Stimulated activated naive B cell treated with anti-CD40 and anti-IgM and Interleukin-4, amounts not matched to agents 10 μg/mL and 1 μg/mL and 100 μg/mL, for 72 hours (primary cell): ENCODE measurements at regions not wholly inside any gene's neighbourhood (a gene's known extent, or its start where the extent isn't known, plus 50 kb on each side); places are given as distances from the start of the nearest gene placed in this dataset.
A peak's percentile ranks its signal among the peaks of the same experiment; 100 is the strongest.
"Not testable (repeated sequence)": the region's sequence is repeated elsewhere in the genome, so short reads cannot be mapped to it uniquely, and the experiment has no call there.

ENCODE experiments used
- ATAC-seq, 2 donors: fragments of 150-1000 bp; cut with Tn5 transposase; replicated peaks; 2 replicates each; pipeline ENCODE4 v1.10.0; 2021; ENCODE audit warnings: moderate library complexity in 1 of 2
- DNase-seq: peaks from one replicate; pipeline ENCODE4 v3.0.0; 2021
- H3K27ac Mint-ChIP-seq: one replicate; pipeline ENCODE4 v1.8.0; 2022; ENCODE audit warnings: mild to moderate bottlenecking, mixed read lengths
- H3K27me3 Mint-ChIP-seq, 2 donors: one replicate each; pipeline ENCODE4 v1.8.0; 2022; ENCODE audit warnings: mixed read lengths in 2 of 2
- H3K36me3 Mint-ChIP-seq, 2 donors: one replicate each; pipeline ENCODE4 v1.8.0; 2022; ENCODE audit warnings: mixed read lengths in 2 of 2, mild to moderate bottlenecking in 1 of 2
- H3K4me1 Mint-ChIP-seq, 2 donors: one replicate each; pipeline ENCODE4 v1.8.0; 2022; ENCODE audit warnings: mixed read lengths in 2 of 2, mild to moderate bottlenecking in 1 of 2
- H3K4me3 Mint-ChIP-seq, 2 donors: one replicate each; pipeline ENCODE4 v1.8.0; 2022; ENCODE audit warnings: mild to moderate bottlenecking in 2 of 2, mixed read lengths in 2 of 2, moderate library complexity in 1 of 2
- H3K9me3 Mint-ChIP-seq, 2 donors: one replicate each; pipeline ENCODE4 v1.8.0; 2022; ENCODE audit warnings: mixed read lengths in 2 of 2, mild to moderate bottlenecking in 1 of 2

- Mint-ChIP-seq H3K27me3 (no peaks in the 10 kb centered on the region), H3K4me1 (no peaks in the 10 kb centered on the region), H3K27ac (no peak overlapping the region), H3K36me3 (no peaks in the 10 kb centered on the region), H3K9me3 (no peaks in the 10 kb centered on the region), H3K4me3 (no peak overlapping the region)
- DNase-seq (no peak), ATAC-seq (no peak)
Observed at GRCh38 chr6:82118150-82118562, 129.4 kb downstream of the IBTK start.

GRCh38 chr6:82114748-82115147, 132.8 kb downstream of the IBTK start:
- no peaks in the 10 kb centered on the region for H3K4me1 Mint-ChIP-seq
- no peaks in the 10 kb centered on the region for H3K36me3 Mint-ChIP-seq
- no peak for ATAC-seq
- DNase-seq: no peak
- H3K9me3 Mint-ChIP-seq: peaks cover 1 to 5% of the 10 kb centered on the region in 2 donors
- no peaks in the 10 kb centered on the region for H3K27me3 Mint-ChIP-seq
- H3K27ac Mint-ChIP-seq: no peak overlapping the region
- no peak overlapping the region for H3K4me3 Mint-ChIP-seq

- H3K36me3 Mint-ChIP-seq: no peaks in the 10 kb centered on the region
- no peaks in the 10 kb centered on the region for H3K4me1 Mint-ChIP-seq
- H3K27ac Mint-ChIP-seq: no peak overlapping the region
- ATAC-seq (no peak), DNase-seq (no peak)
- H3K4me3 Mint-ChIP-seq: no peak overlapping the region
- H3K27me3 Mint-ChIP-seq: no peaks in the 10 kb centered on the region
- peaks cover 16 to 17% of the 10 kb centered on the region in 2 donors for H3K9me3 Mint-ChIP-seq
Observed at GRCh38 chr6:82113231-82113630, 134.3 kb downstream of the IBTK start.

- H3K36me3 Mint-ChIP-seq: no peaks in the 10 kb centered on the region
Observed at GRCh38 chr6:82111818-82112217, 135.7 kb downstream of the IBTK start.

GRCh38 chr6:82111114-82111513, 136.4 kb downstream of the IBTK start:
- Mint-ChIP-seq H3K9me3 (peaks cover 16 to 19% of the 10 kb centered on the region in 2 donors), H3K4me1 (no peaks in the 10 kb centered on the region), H3K27me3 (no peaks in the 10 kb centered on the region), H3K36me3 (no peaks in the 10 kb centered on the region), H3K4me3 (no peak overlapping the region), H3K27ac (no peak overlapping the region)
- DNase-seq (no peak), ATAC-seq (no peak)

More at GRCh38 chr6:82111818-82112217, 135.7 kb downstream of the IBTK start:
- peaks cover 16 to 19% of the 10 kb centered on the region in 2 donors for H3K9me3 Mint-ChIP-seq
- no peaks in the 10 kb centered on the region for H3K27me3 Mint-ChIP-seq
- H3K27ac Mint-ChIP-seq: no peak overlapping the region
- H3K4me1 Mint-ChIP-seq: no peaks in the 10 kb centered on the region
- DNase-seq (no peak), ATAC-seq (no peak)
- no peak overlapping the region for H3K4me3 Mint-ChIP-seq

GRCh38 chr6:82103171-82103570, 144.4 kb downstream of the IBTK start:
- not testable (repeated sequence) for H3K9me3 Mint-ChIP-seq, H3K27me3 Mint-ChIP-seq, H3K36me3 Mint-ChIP-seq, DNase-seq, H3K27ac Mint-ChIP-seq, H3K4me1 Mint-ChIP-seq, ATAC-seq, H3K4me3 Mint-ChIP-seq

GRCh38 chr6:82101374-82102114, 146.0 kb downstream of the IBTK start:
- not testable (repeated sequence) for H3K4me3 Mint-ChIP-seq, ATAC-seq, DNase-seq, H3K36me3 Mint-ChIP-seq, H3K4me1 Mint-ChIP-seq, H3K27me3 Mint-ChIP-seq, H3K27ac Mint-ChIP-seq, H3K9me3 Mint-ChIP-seq

- DNase-seq, H3K9me3 Mint-ChIP-seq, H3K4me3 Mint-ChIP-seq, H3K27ac Mint-ChIP-seq, H3K4me1 Mint-ChIP-seq, H3K27me3 Mint-ChIP-seq, ATAC-seq, H3K36me3 Mint-ChIP-seq: not testable (repeated sequence)
Observed at GRCh38 chr6:82100763-82101162, 146.8 kb downstream of the IBTK start.

- Mint-ChIP-seq H3K4me3 (no peak overlapping the region), H3K27me3 (peaks cover 0 to 4% of the 10 kb centered on the region in 2 donors), H3K36me3 (no peaks in the 10 kb centered on the region), H3K27ac (no peak overlapping the region), H3K4me1 (no peaks in the 10 kb centered on the region), H3K9me3 (peaks cover 4 to 8% of the 10 kb centered on the region in 2 donors)
- no peak for DNase-seq
- ATAC-seq: no peak
Observed at GRCh38 chr6:82097676-82098075, 149.9 kb downstream of the IBTK start.

GRCh38 chr6:82095091-82095490, 152.5 kb downstream of the IBTK start:
- H3K4me3 Mint-ChIP-seq: no peak overlapping the region
- no peaks in the 10 kb centered on the region for H3K4me1 Mint-ChIP-seq
- ATAC-seq (peak; percentile 19 to 31), DNase-seq (no peak)
- H3K27ac Mint-ChIP-seq: no peak overlapping the region
- H3K9me3 Mint-ChIP-seq: peaks cover 4 to 6% of the 10 kb centered on the region in 2 donors
- no peaks in the 10 kb centered on the region for H3K36me3 Mint-ChIP-seq
- H3K27me3 Mint-ChIP-seq: peaks cover 0 to 4% of the 10 kb centered on the region in 2 donors

- no peak overlapping the region for H3K27ac Mint-ChIP-seq
- H3K4me1 Mint-ChIP-seq: no peaks in the 10 kb centered on the region
- no peak overlapping the region for H3K4me3 Mint-ChIP-seq
- peaks cover 4 to 5% of the 10 kb centered on the region in 2 donors for H3K9me3 Mint-ChIP-seq
- ATAC-seq (no peak), DNase-seq (no peak)
- peaks cover 0 to 4% of the 10 kb centered on the region in 2 donors for H3K27me3 Mint-ChIP-seq
- H3K36me3 Mint-ChIP-seq: no peaks in the 10 kb centered on the region
Observed at GRCh38 chr6:82094166-82094806, 153.3 kb downstream of the IBTK start.

- Mint-ChIP-seq H3K27ac (no peak overlapping the region), H3K27me3 (no peaks in the 10 kb centered on the region), H3K4me3 (no peak overlapping the region), H3K4me1 (no peaks in the 10 kb centered on the region), H3K9me3 (peaks cover 0 to 1% of the 10 kb centered on the region in 2 donors), H3K36me3 (no peaks in the 10 kb centered on the region)
- DNase-seq (no peak), ATAC-seq (no peak)
Observed at GRCh38 chr6:82088978-82089771, 158.4 kb downstream of the IBTK start.

GRCh38 chr6:82086944-82087343, 160.6 kb downstream of the IBTK start:
- ATAC-seq: no peak
- Mint-ChIP-seq H3K4me3 (no peak overlapping the region), H3K9me3 (peaks cover 0 to 1% of the 10 kb centered on the region in 2 donors), H3K36me3 (no peaks in the 10 kb centered on the region), H3K27me3 (no peaks in the 10 kb centered on the region), H3K4me1 (no peaks in the 10 kb centered on the region), H3K27ac (no peak overlapping the region)
- DNase-seq: no peak

GRCh38 chr6:82085701-82086100, 161.8 kb downstream of the IBTK start:
- H3K36me3 Mint-ChIP-seq: no peaks in the 10 kb centered on the region

More at GRCh38 chr6:82085701-82086100, 161.8 kb downstream of the IBTK start:
- Mint-ChIP-seq H3K4me1 (no peaks in the 10 kb centered on the region), H3K27ac (no peak overlapping the region), H3K4me3 (no peak overlapping the region), H3K27me3 (no peaks in the 10 kb centered on the region), H3K9me3 (no peaks in the 10 kb centered on the region)
- ATAC-seq (no peak), DNase-seq (no peak)
